ENCODE measurements at regions not wholly inside any gene's neighbourhood (a gene's known extent, or its start where the extent isn't known, plus 50 kb on each side); places are given as distances from the start of the nearest gene placed in this dataset.

DNA sequence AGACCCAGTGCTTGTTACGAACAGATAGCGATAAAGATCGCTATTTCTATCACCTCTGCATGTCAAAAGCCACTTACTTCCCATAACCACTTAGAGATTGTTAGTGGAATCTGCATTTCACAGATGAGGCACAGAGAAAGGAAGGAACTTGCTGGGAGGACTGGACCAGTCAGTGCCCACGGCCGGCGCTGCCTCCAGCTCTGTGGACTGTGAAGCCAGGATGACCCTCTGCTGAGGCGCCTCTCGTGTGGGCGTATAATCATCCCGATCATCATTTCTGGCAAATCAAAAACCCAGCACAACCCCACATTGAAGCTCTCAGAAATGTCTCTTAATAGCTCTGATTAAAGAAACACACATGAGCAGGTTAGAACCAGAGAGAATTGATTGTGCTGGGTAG, 61.5 kb upstream of the ADRA2C start:
- no peak for DNase-seq (ENCODE audit: low spot score)

- DNase-seq (ENCODE audit: low spot score) = no peak
These were observed 62.3 kb upstream of the ADRA2C start for GRCh38 chr4:3703677-3704521.

DNA sequence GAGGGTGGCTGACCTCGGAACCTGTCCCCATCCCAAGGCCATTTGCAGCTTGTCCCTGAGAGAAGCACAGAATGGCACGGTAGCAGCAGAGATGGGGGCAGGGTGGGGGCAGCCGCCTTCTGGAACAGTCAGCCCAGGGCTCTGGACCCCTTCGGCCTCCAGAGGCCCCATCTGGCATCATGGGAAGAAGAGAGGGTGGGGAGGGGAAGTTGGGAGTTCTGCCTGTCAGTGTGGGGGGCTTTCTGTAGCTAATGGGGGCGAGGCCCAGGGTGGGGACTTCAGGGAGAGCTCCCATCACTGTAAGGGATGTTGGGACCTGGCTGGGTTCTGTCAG, 62.9 kb upstream of the ADRA2C start:
- DNase-seq (ENCODE audit: low spot score) = no peak

- DNase-seq (ENCODE audit: low spot score) = no peak
These were observed 63.5 kb upstream of the ADRA2C start for GRCh38 chr4:3702561-3703221.

DNA sequence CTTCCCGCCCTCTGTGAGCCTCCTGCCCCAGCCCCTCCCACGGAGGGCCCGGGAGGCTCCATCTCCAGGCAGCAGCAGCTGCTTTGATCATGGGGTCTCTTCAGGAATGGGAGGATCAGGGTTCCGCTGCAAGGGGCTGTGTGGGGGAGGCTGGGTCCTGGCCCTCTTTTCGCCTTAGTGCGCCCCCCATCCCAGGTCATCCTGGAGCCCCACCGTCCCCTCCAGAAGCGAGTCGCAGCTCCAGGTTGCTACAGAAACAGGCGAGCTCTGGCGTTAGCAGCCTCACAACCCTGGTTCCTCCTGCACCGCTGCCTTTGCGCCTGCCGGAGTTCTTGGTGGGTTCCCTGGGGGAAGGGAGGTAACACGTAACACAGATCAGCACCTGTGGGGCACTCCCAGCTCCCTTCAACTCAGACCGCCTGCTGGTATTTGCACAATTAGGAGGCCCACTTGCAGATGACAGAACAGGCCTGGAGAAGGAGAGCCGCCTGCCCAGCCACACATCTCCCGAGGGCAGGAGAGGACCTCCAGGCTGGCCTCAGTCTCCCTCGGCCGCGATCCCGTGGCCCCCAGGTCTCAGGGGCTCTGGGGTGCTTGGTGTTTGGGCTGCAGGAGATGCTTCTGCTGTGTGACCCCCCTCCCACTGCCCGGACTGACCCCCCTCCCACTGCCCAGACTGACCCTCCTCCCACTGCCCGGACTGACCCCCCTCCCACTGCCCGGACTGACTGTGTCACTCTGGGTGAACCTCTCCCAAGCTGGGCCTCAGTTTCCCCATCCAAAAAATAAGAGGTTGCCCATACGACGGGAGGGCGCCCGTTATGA, 64.2 kb upstream of the ADRA2C start:
- no peak for DNase-seq (ENCODE audit: low spot score)

DNA sequence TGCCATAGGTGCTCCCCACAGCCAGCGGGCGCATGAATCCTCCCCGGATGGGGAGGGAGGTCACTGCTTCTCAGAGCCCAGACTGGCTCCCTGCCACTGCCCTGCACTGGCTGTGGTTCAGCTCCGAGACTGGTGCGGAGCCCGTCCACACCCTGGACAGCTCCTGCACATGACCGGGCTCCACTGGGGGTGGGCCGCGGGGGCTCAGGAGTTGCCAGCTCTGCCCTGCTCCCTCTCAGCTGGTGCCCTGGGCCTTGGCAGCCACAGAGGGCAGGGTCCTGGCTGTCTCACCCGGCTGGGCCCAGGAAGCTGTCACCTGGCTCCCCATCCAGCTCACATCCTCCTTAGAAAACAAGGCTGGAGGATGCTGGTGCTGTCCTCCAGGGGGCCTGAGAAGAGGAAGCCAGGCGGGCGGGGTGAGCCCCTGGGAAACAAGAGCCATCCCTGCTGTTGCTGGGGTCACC, 64.9 kb upstream of the ADRA2C start:
- DNase-seq (ENCODE audit: low spot score) = no peak

DNA sequence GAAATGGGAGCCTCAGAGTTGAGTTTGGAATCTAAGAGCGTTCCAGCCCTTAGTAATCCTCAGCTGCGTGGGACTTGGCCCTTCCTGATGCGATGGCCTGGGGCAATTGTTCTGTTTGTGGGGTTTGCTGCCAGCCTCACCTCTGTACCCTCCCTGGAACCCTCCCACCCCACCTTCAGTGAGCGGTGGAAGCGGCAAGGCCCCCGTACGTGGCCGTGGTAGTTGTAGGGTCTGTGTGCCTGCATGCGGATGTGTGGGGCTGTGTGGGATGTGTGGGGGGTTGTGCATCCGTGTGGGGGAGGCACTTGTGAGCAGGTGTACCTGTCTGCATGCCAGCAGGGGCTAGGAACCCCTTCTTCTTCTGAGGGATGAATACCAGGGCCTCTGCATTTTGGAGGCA, 65.4 kb upstream of the ADRA2C start:
- no peak for DNase-seq (ENCODE audit: low spot score)

GRCh38 chr4:3700223-3700622, 66.0 kb upstream of the ADRA2C start:
- no peak for DNase-seq (ENCODE audit: low spot score)

DNA sequence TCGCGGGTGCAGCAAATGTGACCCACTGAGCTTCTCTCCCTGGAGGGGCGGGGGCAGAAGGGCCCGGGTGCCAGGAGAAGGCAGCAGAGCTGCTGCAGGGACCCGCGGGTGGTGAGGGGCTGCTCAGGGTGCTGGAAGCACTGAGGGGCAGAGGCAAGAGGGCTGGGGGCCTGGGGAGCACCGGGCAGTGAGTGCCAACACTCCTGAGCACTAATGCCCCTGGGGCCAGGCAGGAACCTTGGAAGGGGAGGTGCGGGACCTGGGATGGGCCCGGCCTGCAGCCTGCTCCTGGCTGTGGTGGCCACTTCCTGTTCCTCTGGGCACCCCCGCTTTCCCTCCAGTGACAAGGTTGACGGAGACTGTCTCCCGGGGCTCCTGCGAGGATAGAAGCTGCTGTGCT, 66.5 kb upstream of the ADRA2C start:
- no peak for DNase-seq (ENCODE audit: low spot score)

- DNase-seq (ENCODE audit: low spot score) = no peak
These were observed 66.9 kb upstream of the ADRA2C start for GRCh38 chr4:3699261-3699660.

DNA sequence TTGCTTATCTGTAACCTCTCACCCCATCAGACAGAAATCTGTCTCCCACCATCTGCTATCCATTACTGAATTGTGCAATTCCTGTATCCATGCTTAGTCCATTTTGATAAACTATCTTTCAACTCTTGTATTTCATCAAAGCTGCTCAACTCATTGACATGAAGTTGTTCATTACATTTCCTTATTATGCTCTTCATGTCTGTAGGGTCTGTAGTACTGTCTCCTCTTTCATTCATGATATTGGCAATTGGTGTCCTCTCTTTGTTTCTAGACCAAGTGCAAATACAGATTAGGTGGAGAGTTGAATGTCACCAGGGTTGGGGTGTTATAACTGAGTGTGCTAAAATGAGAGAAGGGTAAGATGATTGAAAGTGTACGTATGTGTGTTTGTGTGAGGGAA, 69.2 kb upstream of the ADRA2C start:
- no peak for DNase-seq (ENCODE audit: low spot score)

DNA sequence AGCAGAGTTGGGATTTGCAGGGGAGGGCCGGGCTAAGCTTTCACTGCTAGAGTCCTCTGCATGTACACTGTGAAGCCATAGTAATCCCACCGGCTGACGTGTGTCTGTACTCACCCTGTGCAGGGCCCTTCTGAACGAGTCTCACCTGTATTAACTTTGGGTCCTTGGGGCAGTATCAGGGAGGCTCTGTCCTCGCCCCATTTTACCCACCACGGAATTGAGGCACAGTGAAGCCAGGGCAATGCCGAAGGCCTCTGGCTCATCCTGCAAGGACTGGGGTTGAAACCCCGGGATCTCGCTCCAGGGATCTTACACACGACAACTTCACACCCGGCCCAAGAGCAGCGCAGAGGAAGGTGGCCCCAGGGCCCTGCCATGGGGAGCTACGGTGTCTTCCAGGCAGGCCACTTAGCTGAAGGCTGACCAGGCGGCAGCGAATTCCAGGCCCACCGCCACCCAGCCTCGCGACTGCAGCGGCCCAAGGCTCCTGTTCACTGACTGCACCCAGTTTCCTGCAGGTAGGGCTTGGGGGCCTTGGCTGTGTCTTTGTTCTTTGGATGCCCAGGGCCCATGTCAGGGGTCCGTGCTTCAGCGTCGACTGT, 75.5 kb upstream of the ADRA2C start:
- no peak for DNase-seq (ENCODE audit: low spot score)

GRCh38 chr4:3689576-3690550, 76.3 kb upstream of the ADRA2C start:
- DNase-seq (ENCODE audit: low spot score) = no peak

DNA sequence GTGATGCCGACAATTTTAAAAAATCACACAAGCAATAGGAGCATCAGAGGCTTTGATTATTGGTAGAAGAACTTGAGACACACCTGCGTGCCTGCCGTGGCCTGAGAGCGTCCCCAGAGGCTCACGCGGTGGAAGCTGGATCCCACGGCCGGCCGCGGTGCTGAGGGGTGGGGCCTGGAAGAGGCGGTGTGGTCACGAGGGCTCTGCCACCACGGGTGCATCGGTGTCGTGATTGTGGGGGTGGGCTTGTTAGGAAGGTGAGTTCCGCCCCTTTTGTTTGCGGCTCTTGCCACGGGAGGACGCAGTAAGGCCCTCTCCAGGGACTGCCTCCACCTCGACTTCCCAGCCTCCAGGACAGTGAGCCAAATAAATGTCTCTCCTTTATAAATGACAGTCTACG, 77.2 kb upstream of the ADRA2C start:
- no peak for DNase-seq (ENCODE audit: low spot score)

DNA sequence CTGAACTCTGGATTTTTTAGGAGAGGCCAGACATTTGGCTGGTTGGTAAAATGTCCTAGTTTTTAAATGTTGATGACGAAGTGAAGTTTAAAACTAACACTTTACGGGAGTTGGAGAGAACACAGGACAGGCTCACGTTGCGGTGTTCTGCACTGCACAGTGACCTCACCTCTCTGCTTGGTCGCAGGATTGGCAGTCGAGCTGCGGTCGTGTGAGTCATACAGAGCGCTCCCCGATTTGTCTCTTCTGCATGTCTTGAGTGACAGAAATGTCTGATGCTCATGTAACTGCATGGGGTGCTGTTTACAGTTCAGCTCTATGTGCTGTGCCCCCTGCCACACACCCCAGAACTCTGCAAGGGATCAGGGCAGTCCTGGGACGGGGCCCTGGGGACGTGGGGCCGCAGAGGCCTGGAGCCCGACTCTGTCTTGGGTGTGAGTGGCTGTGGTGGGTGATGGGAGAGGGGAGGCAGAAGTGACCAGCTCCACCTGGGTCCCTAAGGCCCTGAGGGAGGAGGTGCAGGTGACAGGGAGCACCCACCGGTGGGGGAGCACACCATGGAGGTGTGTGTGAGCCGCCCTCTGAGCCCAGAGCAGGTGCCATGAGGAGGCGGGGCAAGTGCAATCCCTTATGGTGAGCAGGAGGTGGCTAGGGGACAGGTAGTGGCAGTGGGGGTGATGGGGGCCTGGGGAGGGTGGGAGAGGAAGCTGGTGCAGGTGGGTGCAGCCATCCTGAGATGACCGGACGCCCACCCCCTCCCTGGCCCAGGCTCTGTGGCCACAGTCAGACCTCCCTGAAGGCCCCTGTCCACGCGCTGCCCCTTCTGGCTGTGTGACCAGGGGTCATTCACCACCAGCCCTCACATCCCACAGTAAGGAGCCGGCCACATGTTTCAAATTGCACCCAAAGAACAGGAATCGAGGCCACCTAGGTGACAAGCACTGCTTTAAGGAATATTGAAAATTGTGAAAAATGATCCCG, 77.9 kb upstream of the ADRA2C start:
- no peak for DNase-seq (ENCODE audit: low spot score)

DNA sequence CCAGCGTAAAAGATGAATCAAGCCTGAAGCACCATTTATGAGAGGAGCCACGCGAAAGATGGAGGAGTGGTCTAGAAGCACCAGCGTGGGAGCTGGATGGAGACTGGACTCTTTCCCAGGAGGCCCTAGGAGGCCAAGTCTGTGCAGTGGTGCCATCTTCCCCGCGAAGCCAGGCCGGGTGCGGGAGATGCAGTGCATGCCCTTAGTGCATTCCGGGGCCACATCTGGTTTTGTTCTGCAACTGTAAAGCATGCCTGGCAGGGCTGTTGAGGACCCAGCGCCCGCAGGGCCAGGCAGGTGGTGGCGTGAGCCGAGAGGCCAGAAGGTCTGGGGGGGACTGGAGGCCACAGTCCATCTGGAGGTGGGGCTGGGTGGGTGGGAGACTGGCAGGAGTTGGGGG, 78.6 kb upstream of the ADRA2C start:
- DNase-seq (ENCODE audit: low spot score) = no peak

- no peak for DNase-seq (ENCODE audit: low spot score)
These were observed 79.4 kb upstream of the ADRA2C start for GRCh38 chr4:3686753-3687152.

GRCh38 chr4:3685081-3685645, 81.0 kb upstream of the ADRA2C start:
- DNase-seq (ENCODE audit: low spot score) = no peak

GRCh38 chr4:3684546-3684945, 81.6 kb upstream of the ADRA2C start:
- no peak for DNase-seq (ENCODE audit: low spot score)
